Thyroid gland (tissue), 4 donors: ENCODE measurements at regions not wholly inside any gene's neighbourhood (a gene's known extent, or its start where the extent isn't known, plus 50 kb on each side); places are given as distances from the start of the nearest gene placed in this dataset.

Source experiments
- DNase-seq, 2 donors: peaks; one replicate each; pipeline ENCODE4 v3.0.0-alpha.2; 2019
- H3K27ac ChIP-seq, 3 donors: fragments of 200-600 bp; sonication (generic); 1 replicate in 2 of 3; 2 replicates in 1 of 3; pipeline ENCODE4 v1.5.1; 2016 to 2019; ENCODE audit warnings: mild to moderate bottlenecking in 1 of 3, moderate library complexity in 1 of 3
- H3K27me3 ChIP-seq: fragments of 200-600 bp; sonication (generic); one replicate; pipeline ENCODE4 v1.5.1; 2019
- H3K36me3 ChIP-seq, 2 donors: fragments of 200-600 bp; sonication (generic); one replicate each; pipeline ENCODE4 v1.5.1; 2016 to 2019
- H3K4me1 ChIP-seq, 2 donors: fragments of 200-600 bp; sonication (generic); one replicate each; pipeline ENCODE4 v1.5.1; 2017 to 2019
- H3K4me3 ChIP-seq, 3 donors: fragments of 200-600 bp; sonication (generic); replicated peaks in 1 of 3; 1 replicate in 2 of 3; 2 replicates in 1 of 3; pipeline ENCODE4 v1.5.1; 2016; ENCODE audit warnings: mild to moderate bottlenecking in 1 of 3
- H3K9me3 ChIP-seq: fragments of 200-600 bp; sonication (generic); one replicate; pipeline ENCODE4 v1.5.1; 2017
- CTCF ChIP-seq, 6 experiments: fragments of 200-600 bp in 3 of 6; fragments of 450-650 bp in 3 of 6; sonication (generic) in 3 of 6; IDR thresholded peaks; one replicate each; pipeline ENCODE4 v1.5.1; 2016 to 2019; ENCODE audit warnings: antibody characterized with exemption in 6 of 6, mild to moderate bottlenecking in 2 of 6, inconsistent platforms in 1 of 6, moderate library complexity in 1 of 6
- POLR2A ChIP-seq, 2 donors: fragments of 450-650 bp; IDR thresholded peaks; one replicate each; pipeline ENCODE4 v1.6.1; 2017; ENCODE audit warnings: antibody characterized with exemption in 2 of 2, mild to moderate bottlenecking in 2 of 2, moderate library complexity in 1 of 2
- WGBS, 2 donors: methylation state at CpG; one replicate each; pipeline ENCODE4 v1.1.5; 2017; 5-methylcytosine and 5-hydroxymethylcytosine counted together
- intact Hi-C: fragments of 100-400 bp; cut with DNase I; formaldehyde crosslinking; loops from one replicate; pipeline ENCODE4 v1.15.1; 2023

DNA sequence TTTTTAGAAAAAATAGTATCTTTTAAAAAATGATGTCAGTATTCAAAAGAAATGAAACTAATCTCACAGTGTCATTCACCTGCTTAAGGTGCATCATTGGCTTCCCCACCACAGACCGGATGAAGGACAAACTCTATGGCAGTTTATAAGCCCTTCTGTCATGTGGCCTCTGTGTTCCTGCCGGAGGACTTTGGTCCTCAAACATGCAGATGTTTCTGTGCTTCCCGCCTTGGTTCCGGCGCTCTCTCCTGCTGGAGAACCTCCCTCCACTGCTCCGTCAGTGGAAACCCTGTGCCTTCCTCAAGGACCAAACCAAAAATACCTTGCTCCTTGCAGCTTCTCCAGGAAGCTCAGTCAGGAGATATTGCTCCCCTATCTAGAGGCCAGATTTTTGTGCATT, 326.3 kb downstream of the UACA start:
- Histone ChIP-seq H3K4me1 (no peaks in the 10 kb centered on the region), H3K9me3 (no peaks in the 10 kb centered on the region), H3K36me3 (no peaks in the 10 kb centered on the region), H3K27ac (no peak overlapping the region), H3K4me3 (no peak overlapping the region), H3K27me3 (no peaks in the 10 kb centered on the region)
- 95% methylated on average over 6 of the region's 6 CpGs for WGBS, 2 donors
- TF ChIP-seq POLR2A (IDR thresholded peaks at IDR 0.05): no peak
- no peak for TF ChIP-seq CTCF (IDR thresholded peaks at IDR 0.05)
- intact Hi-C loops: no loop called here
- DNase-seq: no peak

DNA sequence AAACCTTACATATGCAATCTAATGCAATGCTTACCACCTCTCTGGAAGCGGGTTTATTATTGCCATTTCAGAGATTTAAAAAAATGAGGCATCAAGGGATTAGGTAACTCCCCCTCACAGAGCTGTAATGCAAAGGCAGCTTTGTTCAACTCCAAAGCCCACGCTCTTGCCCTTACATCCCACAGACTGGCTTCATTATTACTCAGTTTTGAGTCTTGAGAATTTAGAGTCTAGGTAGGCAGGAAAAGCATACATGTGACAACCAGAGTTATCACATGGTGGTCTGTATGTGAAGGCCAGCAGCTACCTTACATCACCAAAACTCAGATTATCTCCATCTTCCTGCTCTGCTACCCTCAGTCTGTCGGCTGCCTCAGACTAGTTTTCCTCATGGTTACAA, 326.9 kb downstream of the UACA start:
- Histone ChIP-seq H3K4me3 (no peak overlapping the region), H3K36me3 (no peaks in the 10 kb centered on the region), H3K4me1 (no peaks in the 10 kb centered on the region), H3K27ac (no peak overlapping the region), H3K9me3 (no peaks in the 10 kb centered on the region), H3K27me3 (no peaks in the 10 kb centered on the region)
- intact Hi-C loops: no loop called here
- no peak for DNase-seq
- TF ChIP-seq CTCF (IDR thresholded peaks at IDR 0.05) (no peak), POLR2A (IDR thresholded peaks at IDR 0.05) (no peak)
- 95 to 96% methylated on average over 3 of the region's 3 CpGs for WGBS, 2 donors

DNA sequence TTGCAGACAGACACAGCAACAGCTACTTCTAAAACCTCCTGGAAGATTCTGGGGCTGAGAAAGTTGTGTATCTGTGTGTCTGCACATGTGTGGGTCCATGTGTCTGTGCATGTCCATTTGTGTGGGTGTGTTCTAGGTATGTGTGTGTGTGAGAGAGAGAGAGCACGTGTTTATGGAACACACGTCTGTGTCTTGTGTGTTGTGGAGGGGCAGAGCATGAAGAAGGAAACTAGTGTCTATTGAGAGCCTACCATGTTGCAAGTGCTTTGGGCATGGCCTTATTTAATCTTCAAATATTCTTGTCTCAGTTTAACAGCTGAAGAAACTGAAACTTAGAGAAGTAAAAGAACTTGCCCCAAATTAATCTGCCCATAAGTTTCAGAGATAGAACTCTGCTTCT, 327.5 kb downstream of the UACA start:
- Histone ChIP-seq H3K9me3 (no peaks in the 10 kb centered on the region), H3K4me3 (no peak overlapping the region), H3K36me3 (no peaks in the 10 kb centered on the region), H3K4me1 (no peaks in the 10 kb centered on the region), H3K27ac (no peak overlapping the region), H3K27me3 (no peaks in the 10 kb centered on the region)
- intact Hi-C loops: no loop called here
- no peak for TF ChIP-seq CTCF (IDR thresholded peaks at IDR 0.05)
- TF ChIP-seq POLR2A (IDR thresholded peaks at IDR 0.05): no peak
- no peak for DNase-seq
- 96 to 98% methylated on average over 2 of the region's 2 CpGs for WGBS, 2 donors

GRCh38 chr15:70435369-70435768, 328.0 kb downstream of the UACA start:
- TF ChIP-seq POLR2A (IDR thresholded peaks at IDR 0.05): no peak
- TF ChIP-seq CTCF (IDR thresholded peaks at IDR 0.05): no peak
- H3K4me1 ChIP-seq: no peaks in the 10 kb centered on the region
- WGBS, 2 donors: 82 to 92% methylated on average over 3 of the region's 3 CpGs
- DNase-seq: no peak
- H3K27me3 ChIP-seq: no peaks in the 10 kb centered on the region
- intact Hi-C loops: no loop called here
- no peaks in the 10 kb centered on the region for H3K36me3 ChIP-seq
- no peak overlapping the region for H3K4me3 ChIP-seq
- H3K9me3 ChIP-seq: no peaks in the 10 kb centered on the region
- H3K27ac ChIP-seq: no peak overlapping the region

GRCh38 chr15:70433586-70434324, 329.6 kb downstream of the UACA start:
- no peak for DNase-seq
- H3K36me3 ChIP-seq: no peaks in the 10 kb centered on the region
- no peaks in the 10 kb centered on the region for H3K9me3 ChIP-seq
- 80 to 88% methylated on average over 18 to 19 of the region's 19 CpGs for WGBS, 2 donors
- no peak for TF ChIP-seq POLR2A (IDR thresholded peaks at IDR 0.05)
- TF ChIP-seq CTCF (IDR thresholded peaks at IDR 0.05): no peak
- intact Hi-C loops: no loop called here
- no peaks in the 10 kb centered on the region for H3K27me3 ChIP-seq
- H3K4me3 ChIP-seq: no peak overlapping the region
- H3K4me1 ChIP-seq: no peaks in the 10 kb centered on the region
- H3K27ac ChIP-seq: no peak overlapping the region
